ENCODE measurements at regions not wholly inside any gene's neighbourhood (a gene's known extent, or its start where the extent isn't known, plus 50 kb on each side); places are given as distances from the start of the nearest gene placed in this dataset.

DNA sequence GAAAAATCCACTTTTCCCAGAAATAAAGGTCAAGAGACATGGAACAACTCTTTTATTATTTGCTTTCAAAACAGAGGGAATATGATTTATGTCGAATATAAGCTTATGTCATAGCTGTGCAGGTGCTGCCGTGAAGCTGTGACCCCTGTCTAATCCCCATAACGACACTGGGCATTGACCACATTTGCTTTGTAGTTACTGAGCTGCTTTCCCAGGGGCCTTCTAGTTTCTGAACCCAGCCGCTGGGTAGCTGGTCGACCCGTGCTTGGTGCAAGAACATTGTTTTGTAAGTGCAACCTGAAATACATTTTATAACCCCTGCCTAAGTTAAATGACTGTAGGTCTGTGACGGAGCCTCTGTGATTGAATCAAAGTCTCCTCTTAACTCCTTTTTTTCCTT is 144.9 kb upstream of the HDAC9 start:
- TF ChIP-seq, protein P1, sequence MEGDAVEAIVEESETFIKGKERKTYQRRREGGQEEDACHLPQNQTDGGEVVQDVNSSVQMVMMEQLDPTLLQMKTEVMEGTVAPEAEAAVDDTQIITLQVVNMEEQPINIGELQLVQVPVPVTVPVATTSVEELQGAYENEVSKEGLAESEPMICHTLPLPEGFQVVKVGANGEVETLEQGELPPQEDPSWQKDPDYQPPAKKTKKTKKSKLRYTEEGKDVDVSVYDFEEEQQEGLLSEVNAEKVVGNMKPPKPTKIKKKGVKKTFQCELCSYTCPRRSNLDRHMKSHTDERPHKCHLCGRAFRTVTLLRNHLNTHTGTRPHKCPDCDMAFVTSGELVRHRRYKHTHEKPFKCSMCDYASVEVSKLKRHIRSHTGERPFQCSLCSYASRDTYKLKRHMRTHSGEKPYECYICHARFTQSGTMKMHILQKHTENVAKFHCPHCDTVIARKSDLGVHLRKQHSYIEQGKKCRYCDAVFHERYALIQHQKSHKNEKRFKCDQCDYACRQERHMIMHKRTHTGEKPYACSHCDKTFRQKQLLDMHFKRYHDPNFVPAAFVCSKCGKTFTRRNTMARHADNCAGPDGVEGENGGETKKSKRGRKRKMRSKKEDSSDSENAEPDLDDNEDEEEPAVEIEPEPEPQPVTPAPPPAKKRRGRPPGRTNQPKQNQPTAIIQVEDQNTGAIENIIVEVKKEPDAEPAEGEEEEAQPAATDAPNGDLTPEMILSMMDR (IDR thresholded peaks at IDR 0.05) = no peak
- TF ChIP-seq POLR2A (IDR thresholded peaks at IDR 0.05) = no peak

Measured in right lobe of liver (tissue), 4 donors.